NCI-H128 (cell line): ENCODE measurements at regions not wholly inside any gene's neighbourhood (a gene's known extent, or its start where the extent isn't known, plus 50 kb on each side); places are given as distances from the start of the nearest gene placed in this dataset.
"Not testable (repeated sequence)": the region's sequence is repeated elsewhere in the genome, so short reads cannot be mapped to it uniquely, and the experiment has no call there.

Experiments used
- DNase-seq: peaks from one replicate; lab custom pipeline; 2025; ENCODE audit not compliant: unreplicated experiment; lab: John Stamatoyannopoulos, UW

GRCh38 chrX:42020225-42020624 is 96.9 kb upstream of the CASK start:
- no peak for DNase-seq

- DNase-seq, result no peak
Observed at GRCh38 chrX:42017971-42018370, 94.6 kb upstream of the CASK start.

GRCh38 chrX:42000836-42001235 is 77.5 kb upstream of the CASK start:
- DNase-seq, result no peak

- DNase-seq, result no peak
Observed at GRCh38 chrX:41984628-41985027, 61.3 kb upstream of the CASK start.

- no peak for DNase-seq
Observed at GRCh38 chrX:41982953-41983352, 59.6 kb upstream of the CASK start.

GRCh38 chrX:41981481-41982013 is 58.2 kb upstream of the CASK start:
- no peak for DNase-seq

- DNase-seq, result not testable (repeated sequence)
Observed at GRCh38 chrX:41974677-41975076, 51.3 kb upstream of the CASK start.

GRCh38 chrX:41973208-41973607 is 49.9 kb upstream of the CASK start:
- no peak for DNase-seq
